Esophagus muscularis mucosa (tissue), 4 donors: ENCODE measurements at regions not wholly inside any gene's neighbourhood (a gene's known extent, or its start where the extent isn't known, plus 50 kb on each side); places are given as distances from the start of the nearest gene placed in this dataset.
"Not testable (repeated sequence)": the region's sequence is repeated elsewhere in the genome, so short reads cannot be mapped to it uniquely, and the experiment has no call there.

Experiments used
- DNase-seq: peaks from one replicate; pipeline ENCODE4 v3.0.0-alpha.2; 2017; ENCODE audit errors: extremely low spot score
- H3K27ac ChIP-seq, 4 donors: fragments of 200-600 bp; sonication (generic); replicated peaks in 1 of 4; 1 replicate in 3 of 4; 2 replicates in 1 of 4; pipeline ENCODE4 v1.5.1; 2016 to 2019; ENCODE audit warnings: mild to moderate bottlenecking in 1 of 4
- H3K27me3 ChIP-seq, 4 donors: fragments of 200-600 bp; sonication (generic); one replicate each; pipeline versions ENCODE4 v1.5.1 to v1.6.0; 2016 to 2019
- H3K36me3 ChIP-seq, 4 donors: fragments of 200-600 bp; sonication (generic); one replicate each; pipeline ENCODE4 v1.5.1; 2016 to 2019
- H3K4me1 ChIP-seq, 4 donors: fragments of 200-600 bp; sonication (generic); one replicate each; pipeline ENCODE4 v1.5.1; 2016 to 2019
- H3K4me3 ChIP-seq, 4 donors: fragments of 200-600 bp; sonication (generic); 1 replicate in 2 of 4; 2 replicates in 2 of 4; pipeline ENCODE4 v1.5.1; 2016 to 2019; ENCODE audit warnings: mild to moderate bottlenecking in 4 of 4, moderate library complexity in 1 of 4
- H3K9me3 ChIP-seq, 4 donors: fragments of 200-600 bp; sonication (generic); 1 replicate in 3 of 4; 2 replicates in 1 of 4; pipeline ENCODE4 v1.5.1; 2016 to 2019
- CTCF ChIP-seq, 3 experiments: fragments of 200-600 bp in 2 of 3; fragments of 450-650 bp in 1 of 3; sonication (generic) in 2 of 3; IDR thresholded peaks; one replicate each; pipeline ENCODE4 v1.5.1; 2017 to 2019; ENCODE audit warnings: antibody characterized with exemption in 3 of 3, mild to moderate bottlenecking in 2 of 3, moderate library complexity in 1 of 3
- EP300 ChIP-seq: sonication (generic); formaldehyde crosslinking; IDR thresholded peaks from one replicate; pipeline ENCODE4 v1.6.1; 2017; ENCODE audit warnings: antibody characterized with exemption
- POLR2A ChIP-seq: fragments of 450-650 bp; IDR thresholded peaks from one replicate; pipeline ENCODE4 v1.6.1; 2017; ENCODE audit warnings: antibody characterized with exemption, moderate library complexity, mild to moderate bottlenecking, low read depth
- POLR2AphosphoS5 ChIP-seq, 2 donors: sonication (generic); formaldehyde crosslinking; IDR thresholded peaks; one replicate each; pipeline ENCODE4 v1.6.1; 2017; ENCODE audit warnings: antibody characterized with exemption in 2 of 2
- whole genome bisulfite sequencing: methylation state at CpG from one replicate; pipeline ENCODE4 v1.1.5; 2018; 5-methylcytosine and 5-hydroxymethylcytosine counted together
- intact Hi-C: fragments of 100-400 bp; cut with DNase I; formaldehyde crosslinking; loops from one replicate; pipeline ENCODE4 v1.15.1; 2023

GRCh38 chr9:85332487-85332886, 409.3 kb downstream of the AGTPBP1 start:
- no peak for DNase-seq
- no peak overlapping the region for H3K27ac ChIP-seq
- TF ChIP-seq CTCF (IDR thresholded peaks at IDR 0.05) = no peak
- no peak for TF ChIP-seq POLR2AphosphoS5 (IDR thresholded peaks at IDR 0.05)
- no peak for TF ChIP-seq POLR2A
- no peak for TF ChIP-seq EP300
- no peaks in the 10 kb centered on the region for H3K27me3 ChIP-seq
- H3K4me3 ChIP-seq = no peak overlapping the region
- no peaks in the 10 kb centered on the region for H3K36me3 ChIP-seq
- no peaks in the 10 kb centered on the region for H3K4me1 ChIP-seq
- WGBS = 54% methylated on average over 4 of the region's 4 CpGs
- intact Hi-C loops = no loop called here
- no peaks in the 10 kb centered on the region for H3K9me3 ChIP-seq

DNA sequence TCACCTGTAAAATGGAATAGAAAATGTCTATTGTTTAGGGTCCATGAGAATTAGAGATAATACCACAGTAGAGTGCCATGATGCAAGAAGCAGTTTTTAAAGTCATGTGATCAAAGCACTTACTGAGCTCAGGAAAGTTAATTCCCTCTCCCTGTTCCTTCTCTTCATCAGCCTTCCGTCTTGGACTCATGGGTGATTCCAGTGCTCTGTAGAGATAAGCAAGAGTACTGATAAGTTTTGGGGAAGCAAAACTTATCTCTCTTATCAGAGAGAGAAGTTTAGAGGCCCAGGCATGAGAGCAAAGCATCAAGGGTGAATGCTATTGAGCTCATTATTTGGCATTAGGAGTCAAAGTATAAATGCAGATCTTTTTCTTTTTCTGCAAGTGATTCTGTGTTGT, 410.1 kb downstream of the AGTPBP1 start:
- H3K27ac ChIP-seq = no peak overlapping the region
- H3K27me3 ChIP-seq = no peaks in the 10 kb centered on the region
- no peak for DNase-seq
- TF ChIP-seq EP300 = no peak
- no peak for TF ChIP-seq POLR2A
- no peak for TF ChIP-seq POLR2AphosphoS5 (IDR thresholded peaks at IDR 0.05)
- no peak for TF ChIP-seq CTCF (IDR thresholded peaks at IDR 0.05)
- no peaks in the 10 kb centered on the region for H3K9me3 ChIP-seq
- no peak overlapping the region for H3K4me3 ChIP-seq
- no peaks in the 10 kb centered on the region for H3K4me1 ChIP-seq
- no peaks in the 10 kb centered on the region for H3K36me3 ChIP-seq
- WGBS = 27% methylated on average over 1 of the region's 1 CpG
- intact Hi-C loops = no loop called here

GRCh38 chr9:85322592-85322991, 419.2 kb downstream of the AGTPBP1 start:
- Histone ChIP-seq H3K27me3 (peaks cover 0 to 8% (median 0%) of the 10 kb centered on the region in 4 donors), H3K27ac (no peak overlapping the region), H3K9me3 (peaks cover 0 to 15% (median 2%) of the 10 kb centered on the region in 4 donors), H3K36me3 (no peaks in the 10 kb centered on the region), H3K4me1 (no peaks in the 10 kb centered on the region), H3K4me3 (no peak overlapping the region)
- intact Hi-C loops = no loop called here
- 75% methylated on average over 4 of the region's 4 CpGs for whole genome bisulfite sequencing
- TF ChIP-seq POLR2AphosphoS5 (IDR thresholded peaks at IDR 0.05) = no peak
- no peak for TF ChIP-seq CTCF (IDR thresholded peaks at IDR 0.05)
- TF ChIP-seq POLR2A = no peak
- no peak for TF ChIP-seq EP300
- no peak for DNase-seq

DNA sequence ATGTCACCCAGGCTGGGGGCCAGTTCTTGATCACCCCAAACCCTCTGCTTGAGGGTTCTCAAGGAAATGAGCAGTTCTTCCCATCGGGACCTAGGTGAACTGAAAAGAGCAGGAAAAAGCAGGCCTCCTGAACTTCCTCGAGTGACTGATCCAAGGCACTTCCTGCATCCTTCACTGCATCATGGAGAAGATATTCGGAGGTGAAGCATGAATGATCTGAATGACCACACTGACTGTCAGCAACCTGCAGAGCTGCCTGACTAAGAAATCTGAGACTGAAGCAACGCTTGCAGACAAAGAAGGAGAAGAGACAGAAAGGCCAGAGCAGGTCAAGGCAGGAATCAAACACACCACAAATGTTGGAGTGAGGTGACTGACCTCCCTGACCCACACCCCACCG, 420.2 kb downstream of the AGTPBP1 start:
- no peak overlapping the region for H3K4me3 ChIP-seq
- no peak for DNase-seq
- TF ChIP-seq POLR2A (no peak), CTCF (IDR thresholded peaks at IDR 0.05) (no peak), POLR2AphosphoS5 (IDR thresholded peaks at IDR 0.05) (no peak), EP300 (no peak)
- H3K36me3 ChIP-seq = no peaks in the 10 kb centered on the region
- WGBS = 71% methylated on average over 4 of the region's 5 CpGs
- no peaks in the 10 kb centered on the region for H3K4me1 ChIP-seq
- peaks cover 0 to 8% (median 0%) of the 10 kb centered on the region in 4 donors for H3K27me3 ChIP-seq
- peaks cover 0 to 15% (median 2%) of the 10 kb centered on the region in 4 donors for H3K9me3 ChIP-seq
- H3K27ac ChIP-seq = no peak overlapping the region
- intact Hi-C loops = no loop called here

- no peak for DNase-seq
- Histone ChIP-seq H3K36me3 (no peaks in the 10 kb centered on the region), H3K4me1 (no peaks in the 10 kb centered on the region), H3K4me3 (no peak overlapping the region), H3K9me3 (peaks cover 0 to 9% (median 2%) of the 10 kb centered on the region in 4 donors), H3K27me3 (peaks cover 0 to 8% (median 0%) of the 10 kb centered on the region in 4 donors), H3K27ac (no peak overlapping the region)
- WGBS = 88% methylated on average over 2 of the region's 2 CpGs
- intact Hi-C loops = no loop called here
- no peak for TF ChIP-seq CTCF (IDR thresholded peaks at IDR 0.05)
- TF ChIP-seq EP300 = no peak
- TF ChIP-seq POLR2A = no peak
- TF ChIP-seq POLR2AphosphoS5 (IDR thresholded peaks at IDR 0.05) = no peak
Measured at GRCh38 chr9:85319936-85320656, 421.7 kb downstream of the AGTPBP1 start.

DNA sequence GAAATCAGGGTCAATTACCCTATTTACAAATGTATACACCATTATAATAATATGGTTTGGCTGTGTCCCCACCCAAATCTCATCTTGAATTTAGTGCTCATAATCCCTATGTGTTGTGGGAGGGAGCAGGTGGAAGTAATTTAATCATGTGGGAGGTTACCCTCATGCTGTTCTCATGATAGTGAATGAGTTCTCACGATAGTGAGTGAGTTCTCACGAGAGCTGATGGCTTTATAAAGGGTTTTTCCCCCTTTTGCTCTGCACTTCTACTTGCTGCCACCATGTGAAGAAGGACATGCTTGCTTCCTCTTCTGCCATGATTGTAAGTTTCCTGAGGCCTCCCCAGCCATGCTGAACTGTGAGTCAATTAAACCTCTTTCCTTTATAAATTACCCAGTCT, 426.2 kb downstream of the AGTPBP1 start:
- not testable (repeated sequence) for DNase-seq, H3K27ac ChIP-seq
- 85% methylated on average over 2 of the region's 2 CpGs for WGBS

More for the DNA sequence above, 426.2 kb downstream of the AGTPBP1 start:
- H3K4me3 ChIP-seq, H3K27me3 ChIP-seq, intact Hi-C loops, H3K36me3 ChIP-seq, H3K9me3 ChIP-seq, H3K4me1 ChIP-seq: not testable (repeated sequence)
